DND-41 (cell line): ENCODE measurements at regions not wholly inside any gene's neighbourhood (a gene's known extent, or its start where the extent isn't known, plus 50 kb on each side); places are given as distances from the start of the nearest gene placed in this dataset.

Experiments used
- ATAC-seq: fragments of 200-7000 bp; cut with Tn5 transposase; 3 replicates; pipeline ENCODE4 v1.9.1; 2021; ENCODE audit warnings: low read depth; ENCODE audit not compliant: insufficient read depth
- DNase-seq: peaks from one replicate; pipeline ENCODE4 v3.0.0-alpha.2; 2020
- H2AFZ ChIP-seq: 2 replicates; pipeline ENCODE4 v1.6.0; 2012; ENCODE audit warnings: low read depth, low read length
- H3K27ac ChIP-seq: 2 replicates; pipeline ENCODE4 v1.5.1; 2012; ENCODE audit warnings: low read length, inconsistent platforms
- H3K27me3 ChIP-seq: fragments of 200-600 bp; sonication (generic); 2 replicates; pipeline ENCODE4 v1.6.0; 2012; ENCODE audit warnings: low read length, mild to moderate bottlenecking, inconsistent platforms; ENCODE audit not compliant: insufficient read depth, poor library complexity
- H3K36me3 ChIP-seq: 2 replicates; pipeline ENCODE4 v1.5.1; 2012; ENCODE audit warnings: low read length, inconsistent platforms; ENCODE audit not compliant: insufficient read depth
- H3K4me1 ChIP-seq: 2 replicates; pipeline ENCODE4 v1.5.1; 2012; ENCODE audit warnings: mild to moderate bottlenecking, low read length; ENCODE audit not compliant: insufficient read depth
- H3K4me2 ChIP-seq: 2 replicates; pipeline ENCODE4 v1.6.0; 2012; ENCODE audit warnings: mild to moderate bottlenecking, moderate library complexity, low read length, inconsistent platforms; ENCODE audit not compliant: insufficient read depth
- H3K4me3 ChIP-seq, 2 experiments: fragments of 200-600 bp in 1 of 2; shearing (Covaris generic) in 1 of 2; 2 replicates each; pipeline ENCODE4 v1.5.1; 2012 to 2016; ENCODE audit warnings: inconsistent platforms in 2 of 2, low read length in 2 of 2, mild to moderate bottlenecking in 2 of 2, low read depth in 1 of 2, moderate library complexity in 1 of 2
- H3K79me2 ChIP-seq: 2 replicates; pipeline ENCODE4 v1.6.0; 2012; ENCODE audit warnings: low read length, inconsistent platforms; ENCODE audit not compliant: insufficient read depth
- H3K9ac ChIP-seq: 2 replicates; pipeline ENCODE4 v1.6.0; 2012; ENCODE audit warnings: low read depth, mild to moderate bottlenecking, inconsistent platforms, low read length, moderate library complexity
- H3K9me3 ChIP-seq: 2 replicates; pipeline ENCODE4 v1.5.1; 2012; ENCODE audit warnings: low read length, moderate library complexity, mild to moderate bottlenecking, inconsistent platforms; ENCODE audit not compliant: insufficient read depth, severe bottlenecking
- H4K20me1 ChIP-seq: 2 replicates; pipeline ENCODE4 v1.6.0; 2012; ENCODE audit warnings: low read length; ENCODE audit not compliant: insufficient read depth
- EZH2 ChIP-seq: IDR thresholded peaks from 3 replicates; pipeline ENCODE4 v1.6.1; 2012; ENCODE audit warnings: borderline replicate concordance, low read depth, mild to moderate bottlenecking, moderate library complexity, low read length, inconsistent platforms; ENCODE audit not compliant: severe bottlenecking
- TF ChIP-seq, protein P1 (sequence below): IDR thresholded peaks from 2 replicates; pipeline ENCODE4 v1.5.1; 2012; ENCODE audit warnings: borderline replicate concordance, low read length, moderate library complexity, mild to moderate bottlenecking; ENCODE audit not compliant: poor library complexity, severe bottlenecking; ENCODE audit errors: extremely low read depth

DNA sequence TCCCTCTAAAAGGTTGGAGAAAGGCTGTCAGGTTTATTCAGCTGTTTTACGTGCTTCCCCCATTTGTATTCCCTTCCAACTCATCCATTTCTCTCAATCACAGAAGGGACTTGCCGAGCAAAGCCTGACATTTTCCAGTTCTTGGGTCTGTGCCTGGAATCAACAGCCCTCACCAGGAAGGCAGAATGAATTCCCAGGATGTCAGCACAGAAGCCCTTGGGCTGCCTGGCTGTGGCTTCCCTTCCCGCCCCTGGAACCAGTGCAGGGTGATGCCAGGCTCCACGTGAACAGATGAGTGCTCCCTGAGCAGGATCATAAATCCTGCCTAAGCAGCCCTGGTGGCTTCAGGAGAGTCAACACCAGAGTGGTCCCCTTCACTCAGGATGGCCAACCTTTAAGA is 86.1 kb upstream of the CD83 start:
- ATAC-seq: no peak
- no peak for TF ChIP-seq EZH2
- TF ChIP-seq, protein P1, sequence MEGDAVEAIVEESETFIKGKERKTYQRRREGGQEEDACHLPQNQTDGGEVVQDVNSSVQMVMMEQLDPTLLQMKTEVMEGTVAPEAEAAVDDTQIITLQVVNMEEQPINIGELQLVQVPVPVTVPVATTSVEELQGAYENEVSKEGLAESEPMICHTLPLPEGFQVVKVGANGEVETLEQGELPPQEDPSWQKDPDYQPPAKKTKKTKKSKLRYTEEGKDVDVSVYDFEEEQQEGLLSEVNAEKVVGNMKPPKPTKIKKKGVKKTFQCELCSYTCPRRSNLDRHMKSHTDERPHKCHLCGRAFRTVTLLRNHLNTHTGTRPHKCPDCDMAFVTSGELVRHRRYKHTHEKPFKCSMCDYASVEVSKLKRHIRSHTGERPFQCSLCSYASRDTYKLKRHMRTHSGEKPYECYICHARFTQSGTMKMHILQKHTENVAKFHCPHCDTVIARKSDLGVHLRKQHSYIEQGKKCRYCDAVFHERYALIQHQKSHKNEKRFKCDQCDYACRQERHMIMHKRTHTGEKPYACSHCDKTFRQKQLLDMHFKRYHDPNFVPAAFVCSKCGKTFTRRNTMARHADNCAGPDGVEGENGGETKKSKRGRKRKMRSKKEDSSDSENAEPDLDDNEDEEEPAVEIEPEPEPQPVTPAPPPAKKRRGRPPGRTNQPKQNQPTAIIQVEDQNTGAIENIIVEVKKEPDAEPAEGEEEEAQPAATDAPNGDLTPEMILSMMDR: no peak
- Histone ChIP-seq H3K4me2 (no peak overlapping the region), H3K9me3 (no peaks in the 10 kb centered on the region), H3K4me1 (no peaks in the 10 kb centered on the region), H3K36me3 (no peaks in the 10 kb centered on the region), H4K20me1 (no peaks in the 10 kb centered on the region), H2AFZ (no peak overlapping the region), H3K79me2 (no peaks in the 10 kb centered on the region), H3K4me3 (no peak overlapping the region), H3K9ac (no peak overlapping the region), H3K27ac (no peak overlapping the region), H3K27me3 (peaks cover 24% of the 10 kb centered on the region)
- DNase-seq: no peak

GRCh38 chr6:14035071-14035847 is 82.3 kb upstream of the CD83 start:
- no peak overlapping the region for H3K4me3 ChIP-seq
- DNase-seq (no peak), ATAC-seq (no peak)
- no peak overlapping the region for H2AFZ ChIP-seq
- H3K9me3 ChIP-seq: no peaks in the 10 kb centered on the region
- TF ChIP-seq, protein P1: no peak
- no peak for TF ChIP-seq EZH2
- H3K27ac ChIP-seq: no peak overlapping the region
- H3K4me1 ChIP-seq: no peaks in the 10 kb centered on the region
- H3K4me2 ChIP-seq: no peak overlapping the region
- H3K36me3 ChIP-seq: no peaks in the 10 kb centered on the region
- no peaks in the 10 kb centered on the region for H3K79me2 ChIP-seq
- H3K9ac ChIP-seq: no peak overlapping the region
- H4K20me1 ChIP-seq: no peaks in the 10 kb centered on the region
- peaks cover 22% of the 10 kb centered on the region for H3K27me3 ChIP-seq

GRCh38 chr6:14035874-14036273 is 81.7 kb upstream of the CD83 start:
- Histone ChIP-seq H3K9me3 (no peaks in the 10 kb centered on the region), H3K9ac (no peak overlapping the region), H2AFZ (no peak overlapping the region), H3K27me3 (peaks cover 22% of the 10 kb centered on the region), H3K4me2 (no peak overlapping the region), H4K20me1 (no peaks in the 10 kb centered on the region), H3K36me3 (no peaks in the 10 kb centered on the region), H3K79me2 (no peaks in the 10 kb centered on the region), H3K4me1 (no peaks in the 10 kb centered on the region), H3K27ac (no peak overlapping the region), H3K4me3 (no peak overlapping the region)
- no peak for TF ChIP-seq EZH2
- TF ChIP-seq, protein P1: no peak
- no peak for ATAC-seq
- no peak for DNase-seq
